ENCODE measurements at regions not wholly inside any gene's neighbourhood (a gene's known extent, or its start where the extent isn't known, plus 50 kb on each side); places are given as distances from the start of the nearest gene placed in this dataset.

DNA sequence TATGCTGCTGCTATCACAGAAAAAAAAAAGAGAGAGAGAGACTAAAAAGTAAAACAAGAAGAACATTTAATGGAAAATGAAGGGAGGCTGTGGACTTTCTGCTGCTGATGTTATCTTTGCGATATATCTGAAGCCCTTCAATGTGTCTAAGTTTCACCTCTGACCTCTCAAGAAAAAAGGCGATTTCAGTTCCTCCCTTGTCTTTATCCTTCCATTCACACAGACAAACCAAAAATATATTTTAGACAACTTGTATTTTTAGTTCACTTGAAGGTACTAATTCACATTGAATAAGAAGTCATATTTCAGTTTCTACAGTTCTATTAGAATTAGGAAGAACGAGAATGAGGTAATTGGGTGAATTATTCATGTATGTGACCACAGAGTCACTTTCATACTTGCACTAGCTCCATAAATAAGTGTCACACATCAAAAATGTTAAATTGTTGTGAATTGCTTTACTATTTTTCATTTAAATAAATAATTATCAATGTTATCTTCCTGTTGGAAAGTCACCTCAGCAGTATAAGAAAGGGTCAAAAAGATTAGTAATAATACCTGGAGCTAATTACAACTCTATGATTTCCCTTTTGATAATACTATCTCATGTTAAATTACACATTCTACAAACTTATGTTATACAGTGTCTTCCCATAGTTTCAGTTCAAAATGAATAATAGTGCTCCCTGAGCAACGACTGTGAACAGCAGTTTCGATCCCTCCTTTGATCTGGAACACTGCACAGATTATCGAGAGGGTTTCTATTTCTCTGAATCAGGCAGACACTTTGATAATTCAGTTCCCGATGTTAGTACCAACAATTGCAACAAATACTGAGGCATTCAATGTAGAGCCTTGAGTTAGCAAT is 85.2 kb upstream of the PLCB4 start:
- in situ Hi-C loops (cut with MboI; ENCODE audit: low sequenced_read_pairs), result no loop called here
- POLR2A ChIA-PET (ENCODE audit: unreplicated experiment), result no interaction called here
- H3K9me1 ChIP-seq (ENCODE audit: insufficient read depth, low read length), result no peaks in the 10 kb centered on the region
- H3K4ac ChIP-seq (ENCODE audit: low read depth, low read length), result no peak overlapping the region
- no peaks in the 10 kb centered on the region for H3K27me3 ChIP-seq (ENCODE audit: control insufficient read depth, insufficient read depth, low read length)
- DNase-seq, result no peak
- intact Hi-C loops (cut with micrococcal nuclease), result no loop called here
- dilution Hi-C loops (cut with HindIII; ENCODE audit: low sequenced_read_pairs, unreplicated experiment), result no loop called here
- no peak overlapping the region for H2BK5ac ChIP-seq (ENCODE audit: low read depth, low read length, poor library complexity, severe bottlenecking)
- H4K5ac ChIP-seq (ENCODE audit: low read depth, low read length), result no peak overlapping the region
- H4K20me1 ChIP-seq (ENCODE audit: insufficient read depth, low read length), result no peaks in the 10 kb centered on the region
- no peak overlapping the region for H3K4me2 ChIP-seq (ENCODE audit: low read depth, low read length)
- no peaks in the 10 kb centered on the region for H3K4me1 ChIP-seq (ENCODE audit: control insufficient read depth, insufficient read depth, low read length)
- no peak overlapping the region for H2AK9ac ChIP-seq (replicated peaks; ENCODE audit: low read depth, low read length, poor library complexity)
- no peak overlapping the region for H2BK15ac ChIP-seq (ENCODE audit: low read depth, low read length)
- no peak overlapping the region for H3K56ac ChIP-seq (ENCODE audit: extremely low read depth, insufficient read depth, low read length)
- H3K4me3 ChIP-seq (ENCODE audit: insufficient read depth, low read depth, low read length), result no peak overlapping the region
- no peak overlapping the region for H3K18ac ChIP-seq (ENCODE audit: low read depth, low read length)
- TF ChIP-seq RCOR1 (IDR thresholded peaks at IDR 0.05; ENCODE audit: insufficient replicate concordance, low read length), result no peak
- no peak for TF ChIP-seq BHLHE40 (IDR thresholded peaks at IDR 0.05; ENCODE audit: low read depth, low read length)
- TF ChIP-seq, protein P1, sequence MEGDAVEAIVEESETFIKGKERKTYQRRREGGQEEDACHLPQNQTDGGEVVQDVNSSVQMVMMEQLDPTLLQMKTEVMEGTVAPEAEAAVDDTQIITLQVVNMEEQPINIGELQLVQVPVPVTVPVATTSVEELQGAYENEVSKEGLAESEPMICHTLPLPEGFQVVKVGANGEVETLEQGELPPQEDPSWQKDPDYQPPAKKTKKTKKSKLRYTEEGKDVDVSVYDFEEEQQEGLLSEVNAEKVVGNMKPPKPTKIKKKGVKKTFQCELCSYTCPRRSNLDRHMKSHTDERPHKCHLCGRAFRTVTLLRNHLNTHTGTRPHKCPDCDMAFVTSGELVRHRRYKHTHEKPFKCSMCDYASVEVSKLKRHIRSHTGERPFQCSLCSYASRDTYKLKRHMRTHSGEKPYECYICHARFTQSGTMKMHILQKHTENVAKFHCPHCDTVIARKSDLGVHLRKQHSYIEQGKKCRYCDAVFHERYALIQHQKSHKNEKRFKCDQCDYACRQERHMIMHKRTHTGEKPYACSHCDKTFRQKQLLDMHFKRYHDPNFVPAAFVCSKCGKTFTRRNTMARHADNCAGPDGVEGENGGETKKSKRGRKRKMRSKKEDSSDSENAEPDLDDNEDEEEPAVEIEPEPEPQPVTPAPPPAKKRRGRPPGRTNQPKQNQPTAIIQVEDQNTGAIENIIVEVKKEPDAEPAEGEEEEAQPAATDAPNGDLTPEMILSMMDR (conservative IDR thresholded peaks at IDR 0.05; ENCODE audit: low read depth, low read length), result no peak
- TF ChIP-seq FOS (IDR thresholded peaks at IDR 0.05; ENCODE audit: low read depth, low read length), result no peak
- TF ChIP-seq CEBPB (IDR thresholded peaks at IDR 0.05; ENCODE audit: low read depth, low read length), result no peak
- TF ChIP-seq MAZ (IDR thresholded peaks at IDR 0.05; ENCODE audit: borderline replicate concordance, low read depth, low read length), result no peak
- no peak for TF ChIP-seq MXI1 (IDR thresholded peaks at IDR 0.05; ENCODE audit: borderline replicate concordance, low read depth, low read length)
- no peak for TF ChIP-seq SMC3 (IDR thresholded peaks at IDR 0.05; ENCODE audit: low read depth, low read length)
- TF ChIP-seq CHD1 (IDR thresholded peaks at IDR 0.05; ENCODE audit: low read depth, low read length), result no peak
- TF ChIP-seq RAD21 (IDR thresholded peaks at IDR 0.05; ENCODE audit: low read length), result no peak
- TF ChIP-seq RFX5 (IDR thresholded peaks at IDR 0.05; ENCODE audit: low read depth, low read length), result no peak
- TF ChIP-seq, protein P2, sequence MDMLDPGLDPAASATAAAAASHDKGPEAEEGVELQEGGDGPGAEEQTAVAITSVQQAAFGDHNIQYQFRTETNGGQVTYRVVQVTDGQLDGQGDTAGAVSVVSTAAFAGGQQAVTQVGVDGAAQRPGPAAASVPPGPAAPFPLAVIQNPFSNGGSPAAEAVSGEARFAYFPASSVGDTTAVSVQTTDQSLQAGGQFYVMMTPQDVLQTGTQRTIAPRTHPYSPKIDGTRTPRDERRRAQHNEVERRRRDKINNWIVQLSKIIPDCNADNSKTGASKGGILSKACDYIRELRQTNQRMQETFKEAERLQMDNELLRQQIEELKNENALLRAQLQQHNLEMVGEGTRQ (IDR thresholded peaks at IDR 0.05; ENCODE audit: low read depth, low read length), result no peak
- TF ChIP-seq, protein P3, sequence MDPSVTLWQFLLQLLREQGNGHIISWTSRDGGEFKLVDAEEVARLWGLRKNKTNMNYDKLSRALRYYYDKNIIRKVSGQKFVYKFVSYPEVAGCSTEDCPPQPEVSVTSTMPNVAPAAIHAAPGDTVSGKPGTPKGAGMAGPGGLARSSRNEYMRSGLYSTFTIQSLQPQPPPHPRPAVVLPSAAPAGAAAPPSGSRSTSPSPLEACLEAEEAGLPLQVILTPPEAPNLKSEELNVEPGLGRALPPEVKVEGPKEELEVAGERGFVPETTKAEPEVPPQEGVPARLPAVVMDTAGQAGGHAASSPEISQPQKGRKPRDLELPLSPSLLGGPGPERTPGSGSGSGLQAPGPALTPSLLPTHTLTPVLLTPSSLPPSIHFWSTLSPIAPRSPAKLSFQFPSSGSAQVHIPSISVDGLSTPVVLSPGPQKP (IDR thresholded peaks at IDR 0.05; ENCODE audit: borderline replicate concordance, low read depth, low read length), result no peak
- TF ChIP-seq POLR2A (IDR thresholded peaks at IDR 0.05; ENCODE audit: low read depth, low read length), result no peak
- TF ChIP-seq MAFK (IDR thresholded peaks at IDR 0.05; ENCODE audit: low read depth, low read length), result no peak
- H2AK5ac ChIP-seq (ENCODE audit: low read depth, low read length), result no peak overlapping the region
- ATAC-seq (ENCODE audit: low read depth), result no peak
- no peak overlapping the region for H2BK120ac ChIP-seq (ENCODE audit: low read depth, low read length)
- H3K23ac ChIP-seq (ENCODE audit: low read depth, low read length), result no peak overlapping the region
- no peak overlapping the region for H4K8ac ChIP-seq (ENCODE audit: low read depth in 2 of 2, low read length in 2 of 2)
- H3K9me3 ChIP-seq (ENCODE audit: control insufficient read depth, insufficient read depth, low read length), result no peaks in the 10 kb centered on the region
- no peak overlapping the region for H2AFZ ChIP-seq (replicated peaks; ENCODE audit: low read length, poor library complexity)
- H4K91ac ChIP-seq (ENCODE audit: insufficient read depth, low read depth, low read length), result no peak overlapping the region
- H3K79me1 ChIP-seq (ENCODE audit: low read depth in 1 of 2, low read length in 2 of 2), result no peaks in the 10 kb centered on the region
- CTCF ChIA-PET, result no interaction called here
- no peak overlapping the region for H2BK20ac ChIP-seq (ENCODE audit: low read depth, low read length)
- no peak overlapping the region for H3K14ac ChIP-seq (replicated peaks; ENCODE audit: low read depth, low read length)
- WGBS, 2 experiments (ENCODE audit: extremely low coverage in 2 of 2, insufficient read length in 1 of 2), result 89% methylated on average over 3 of the region's 7 CpGs; no CpG with 5 or more reads in 1 of the 2 experiments
- no peak overlapping the region for H3K9ac ChIP-seq (ENCODE audit: low read depth, low read length)
- no TSS peak for BruUV-seq (replicated peaks)
- no peak overlapping the region for H3K27ac ChIP-seq (ENCODE audit: insufficient read depth, low read length)
- no peaks in the 10 kb centered on the region for H3K36me3 ChIP-seq (ENCODE audit: control insufficient read depth, insufficient read depth, low read length)

All from IMR-90 (cell line).